IgD-negative memory B cell (primary cell): ENCODE measurements at regions not wholly inside any gene's neighbourhood (a gene's known extent, or its start where the extent isn't known, plus 50 kb on each side); places are given as distances from the start of the nearest gene placed in this dataset.
A peak's percentile ranks its signal among the peaks of the same experiment; 100 is the strongest.

Experiments used
- H3K27ac Mint-ChIP-seq, 3 donors: one replicate each; pipeline ENCODE4 v1.8.0; 2020 to 2022; ENCODE audit warnings: mild to moderate bottlenecking in 3 of 3, mixed read lengths in 3 of 3, moderate library complexity in 1 of 3
- H3K27me3 Mint-ChIP-seq: one replicate; pipeline ENCODE4 v1.8.0; 2021; ENCODE audit warnings: mixed read lengths
- H3K36me3 Mint-ChIP-seq: one replicate; pipeline ENCODE4 v1.8.0; 2020; ENCODE audit warnings: mild to moderate bottlenecking, mixed read lengths
- H3K4me1 Mint-ChIP-seq, 3 donors: one replicate each; pipeline ENCODE4 v1.8.0; 2020 to 2022; ENCODE audit warnings: mixed read lengths in 3 of 3, mild to moderate bottlenecking in 1 of 3
- H3K4me3 Mint-ChIP-seq, 4 donors: one replicate each; pipeline ENCODE4 v1.8.0; 2020 to 2022; ENCODE audit warnings: mild to moderate bottlenecking in 4 of 4, mixed read lengths in 4 of 4, moderate library complexity in 3 of 4
- H3K9me3 Mint-ChIP-seq, 3 donors: one replicate each; pipeline ENCODE4 v1.8.0; 2020 to 2021; ENCODE audit warnings: mixed read lengths in 3 of 3, mild to moderate bottlenecking in 1 of 3

DNA sequence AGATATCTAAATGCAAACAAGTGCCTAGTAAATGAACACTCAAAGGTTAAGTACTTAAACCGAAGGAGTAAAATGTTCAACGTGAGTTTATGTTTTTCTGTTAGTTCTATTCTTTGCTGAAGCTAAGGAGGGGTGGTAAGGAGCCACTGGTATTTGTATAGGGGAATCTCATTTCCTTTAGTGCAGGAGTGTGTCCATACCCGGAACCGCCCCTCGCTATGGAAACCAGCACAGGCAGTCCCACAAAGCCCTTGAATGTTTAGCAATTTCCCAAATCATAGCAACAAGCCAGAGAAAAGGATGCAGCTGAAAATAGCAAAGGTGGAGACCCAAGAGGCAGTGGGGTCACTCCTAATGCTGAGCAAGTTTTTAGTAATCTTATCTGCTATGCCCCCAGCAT is 78.8 kb upstream of the STK32A start:
- Mint-ChIP-seq H3K27ac (no peak overlapping the region), H3K27me3 (no peaks in the 10 kb centered on the region), H3K4me1 (no peaks in the 10 kb centered on the region), H3K9me3 (peaks cover 0 to 2% (median 0%) of the 10 kb centered on the region in 3 donors), H3K36me3 (no peaks in the 10 kb centered on the region), H3K4me3 (no peak overlapping the region)

- no peaks in the 10 kb centered on the region for H3K4me1 Mint-ChIP-seq
- H3K9me3 Mint-ChIP-seq: peaks cover 0 to 8% (median 3%) of the 10 kb centered on the region in 3 donors
- no peak overlapping the region for H3K27ac Mint-ChIP-seq
- H3K36me3 Mint-ChIP-seq: no peaks in the 10 kb centered on the region
- no peaks in the 10 kb centered on the region for H3K27me3 Mint-ChIP-seq
- H3K4me3 Mint-ChIP-seq: no peak overlapping the region
These were observed 73.7 kb upstream of the STK32A start for GRCh38 chr5:147160902-147161700.

GRCh38 chr5:147162740-147163139 is 72.1 kb upstream of the STK32A start:
- Mint-ChIP-seq H3K36me3 (no peaks in the 10 kb centered on the region), H3K9me3 (peaks cover 0 to 8% (median 3%) of the 10 kb centered on the region in 3 donors), H3K4me3 (no peak overlapping the region), H3K4me1 (no peaks in the 10 kb centered on the region), H3K27me3 (no peaks in the 10 kb centered on the region), H3K27ac (no peak overlapping the region)

GRCh38 chr5:147167529-147167928 is 67.3 kb upstream of the STK32A start:
- Mint-ChIP-seq H3K27ac (no peak overlapping the region), H3K9me3 (peaks cover 2 to 8% (median 3%) of the 10 kb centered on the region in 3 donors), H3K36me3 (no peaks in the 10 kb centered on the region), H3K4me3 (no peak overlapping the region), H3K4me1 (no peaks in the 10 kb centered on the region), H3K27me3 (no peaks in the 10 kb centered on the region)

DNA sequence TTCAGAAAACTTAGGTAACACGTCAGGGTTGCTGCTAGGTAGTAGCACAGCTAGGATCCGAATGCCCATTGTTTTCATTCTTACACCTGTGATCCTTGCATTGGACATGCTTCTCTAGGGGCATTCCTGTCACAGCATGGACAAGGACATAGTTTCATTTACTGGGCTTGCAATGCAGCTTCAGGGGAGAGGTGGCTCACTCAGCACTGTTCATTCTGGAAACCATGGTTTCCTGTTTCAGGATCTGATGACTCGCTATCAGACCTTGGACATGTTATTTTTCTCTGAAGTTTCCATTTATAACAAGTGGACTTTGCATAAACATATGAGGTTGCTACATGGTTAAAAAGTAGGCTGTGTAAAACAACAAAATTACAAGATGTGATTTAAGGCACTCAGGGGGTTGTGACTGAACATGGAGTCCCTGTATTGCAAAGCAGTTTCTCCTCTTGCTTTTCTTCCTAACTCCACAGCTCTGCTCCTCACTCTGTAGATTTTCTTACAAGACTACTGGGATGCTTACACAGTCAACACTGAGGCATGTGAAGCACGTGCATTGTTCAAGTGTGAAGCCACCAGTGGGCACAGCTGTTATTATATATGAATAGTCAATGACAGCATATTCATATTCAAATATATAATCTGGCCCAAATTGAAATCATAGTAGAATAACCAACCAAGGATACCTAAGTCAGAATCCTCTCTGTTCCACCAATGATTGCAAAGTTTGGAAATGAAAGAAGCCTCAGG is 66.1 kb upstream of the STK32A start:
- H3K27ac Mint-ChIP-seq: no peak overlapping the region
- no peaks in the 10 kb centered on the region for H3K36me3 Mint-ChIP-seq

DNA sequence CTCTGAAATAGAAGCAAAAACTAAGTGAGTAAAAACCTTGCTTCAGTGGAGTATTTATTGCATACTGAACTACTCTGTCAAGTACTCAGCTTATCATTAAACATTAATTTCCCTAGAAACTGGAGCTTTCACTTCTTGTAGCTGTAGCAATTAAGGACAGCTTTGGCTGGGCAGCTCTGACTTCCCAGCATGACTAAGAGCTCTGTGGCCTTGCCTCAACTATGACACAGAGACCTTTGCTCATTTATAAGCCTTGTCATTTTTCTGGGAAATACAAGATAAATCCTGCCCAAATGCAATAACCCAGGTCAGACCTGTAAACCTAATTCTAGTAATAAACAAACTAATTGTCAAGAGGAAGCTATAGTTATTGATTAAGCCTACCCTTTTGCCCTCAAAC is 65.4 kb upstream of the STK32A start:
- no peaks in the 10 kb centered on the region for H3K27me3 Mint-ChIP-seq
- H3K36me3 Mint-ChIP-seq: no peaks in the 10 kb centered on the region
- H3K9me3 Mint-ChIP-seq: peaks cover 0 to 2% (median 1%) of the 10 kb centered on the region in 3 donors
- H3K27ac Mint-ChIP-seq: no peak overlapping the region
- no peak overlapping the region for H3K4me3 Mint-ChIP-seq
- H3K4me1 Mint-ChIP-seq: no peaks in the 10 kb centered on the region

More for the DNA sequence above, 66.1 kb upstream of the STK32A start:
- Mint-ChIP-seq H3K9me3 (peaks cover 2 to 3% (median 3%) of the 10 kb centered on the region in 3 donors), H3K27me3 (no peaks in the 10 kb centered on the region), H3K4me3 (no peak overlapping the region), H3K4me1 (no peaks in the 10 kb centered on the region)

DNA sequence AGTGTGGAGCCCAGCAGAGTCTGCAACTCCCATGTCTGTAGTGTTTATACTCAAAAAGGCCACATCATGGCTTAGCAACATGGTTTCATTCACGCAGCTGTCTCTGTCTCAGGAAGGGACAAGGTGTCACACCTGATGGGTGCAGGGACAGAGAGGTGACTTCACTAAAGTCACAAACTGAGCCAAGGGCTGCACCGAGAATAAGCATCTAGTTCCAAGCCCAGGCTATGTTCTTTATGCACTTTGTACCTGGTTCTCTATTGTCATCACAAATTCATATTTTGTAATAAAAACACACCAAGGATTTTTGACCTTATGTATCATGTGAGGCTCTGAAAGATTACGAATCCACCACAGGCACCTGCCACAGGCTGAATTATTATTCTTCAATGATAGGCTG is 64.9 kb upstream of the STK32A start:
- Mint-ChIP-seq H3K4me1 (peaks cover 0 to 2% (median 0%) of the 10 kb centered on the region in 3 donors), H3K27ac (no peak overlapping the region), H3K9me3 (peaks cover 0 to 3% (median 2%) of the 10 kb centered on the region in 3 donors), H3K36me3 (no peaks in the 10 kb centered on the region), H3K27me3 (no peaks in the 10 kb centered on the region), H3K4me3 (no peak overlapping the region)

DNA sequence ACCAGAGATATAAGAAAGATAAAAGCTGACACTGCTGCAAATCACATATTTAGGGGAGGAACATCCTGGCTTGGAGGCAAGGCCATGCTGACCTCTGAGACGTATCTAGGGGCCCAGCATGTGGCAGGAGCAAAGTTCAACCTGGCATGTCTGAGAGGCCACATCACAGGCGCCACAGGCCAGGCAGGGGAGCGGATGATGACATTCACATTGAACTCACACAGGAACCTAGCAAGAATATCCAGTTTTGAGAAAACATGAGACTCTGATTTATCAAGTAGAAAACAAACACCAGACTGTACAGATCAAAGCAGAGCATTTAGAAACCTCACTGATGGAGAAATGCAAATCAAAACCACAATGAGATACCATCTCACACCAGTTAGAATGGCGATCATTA is 64.2 kb upstream of the STK32A start:
- peaks cover 0 to 3% (median 2%) of the 10 kb centered on the region in 3 donors for H3K9me3 Mint-ChIP-seq
- no peaks in the 10 kb centered on the region for H3K27me3 Mint-ChIP-seq
- H3K4me1 Mint-ChIP-seq: peaks cover 0 to 2% (median 0%) of the 10 kb centered on the region in 3 donors
- H3K4me3 Mint-ChIP-seq: no peak overlapping the region
- H3K27ac Mint-ChIP-seq: no peak overlapping the region
- H3K36me3 Mint-ChIP-seq: no peaks in the 10 kb centered on the region

- H3K9me3 Mint-ChIP-seq: peaks cover 0 to 2% (median 2%) of the 10 kb centered on the region in 3 donors
- no peak overlapping the region for H3K27ac Mint-ChIP-seq
- H3K27me3 Mint-ChIP-seq: no peaks in the 10 kb centered on the region
- H3K4me1 Mint-ChIP-seq: peaks cover 0 to 2% (median 0%) of the 10 kb centered on the region in 3 donors
- H3K4me3 Mint-ChIP-seq: no peak overlapping the region
- no peaks in the 10 kb centered on the region for H3K36me3 Mint-ChIP-seq
These were observed 60.1 kb upstream of the STK32A start for GRCh38 chr5:147174671-147175265.

DNA sequence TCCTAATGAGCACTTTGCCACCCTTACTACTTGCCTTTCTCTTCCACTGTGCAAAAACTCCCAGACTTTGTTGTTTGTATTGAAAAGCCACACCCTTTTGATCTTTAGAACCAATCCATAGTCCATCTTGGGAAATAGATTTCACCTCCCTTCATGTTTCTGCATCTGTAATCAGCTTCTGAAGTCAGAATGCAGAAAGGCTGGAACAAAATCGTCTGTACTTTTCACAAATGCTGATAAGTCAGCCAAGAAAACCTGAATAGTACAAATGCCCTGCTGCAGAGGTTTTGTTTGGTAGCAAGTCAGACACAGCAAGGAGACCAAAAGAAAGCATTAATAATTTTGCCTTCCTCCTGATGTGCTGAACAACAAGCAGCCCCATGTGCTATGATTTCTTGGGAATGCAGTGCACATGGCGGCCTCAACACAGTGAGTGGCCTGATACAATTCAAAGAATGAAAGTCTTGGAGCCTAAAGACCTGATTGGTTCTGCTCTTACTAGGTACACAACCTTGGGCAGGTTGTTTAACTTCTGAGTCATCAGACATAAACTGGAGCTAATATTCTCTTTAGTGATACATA is 59.2 kb upstream of the STK32A start:
- Mint-ChIP-seq H3K36me3 (no peaks in the 10 kb centered on the region), H3K9me3 (peaks cover 0 to 4% (median 2%) of the 10 kb centered on the region in 3 donors), H3K27ac (no peak overlapping the region), H3K4me3 (peak overlapping the region in 1 of 4 donors; percentile 67), H3K27me3 (no peaks in the 10 kb centered on the region), H3K4me1 (peaks cover 0 to 2% (median 0%) of the 10 kb centered on the region in 3 donors)

DNA sequence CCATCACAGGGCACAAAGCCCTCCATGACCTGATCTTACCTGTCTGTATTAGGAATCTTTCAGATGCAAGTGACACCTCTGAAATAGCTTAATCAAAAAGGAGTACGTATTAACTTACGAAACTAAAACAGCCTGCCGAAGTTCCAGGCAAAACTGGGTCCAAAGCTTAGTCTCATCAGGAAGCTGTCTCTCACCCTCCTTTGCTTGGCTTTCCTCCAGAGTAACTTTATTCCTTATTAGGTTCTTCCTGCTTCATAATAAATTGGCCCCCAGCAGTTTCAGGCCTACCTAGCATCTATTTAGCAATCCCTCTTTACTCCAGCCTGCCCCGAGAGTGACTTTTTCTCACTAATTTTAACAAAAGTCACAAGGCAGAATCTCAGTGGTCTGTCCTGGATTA is 58.4 kb upstream of the STK32A start:
- H3K27ac Mint-ChIP-seq: no peak overlapping the region
- H3K9me3 Mint-ChIP-seq: peaks cover 0 to 4% (median 2%) of the 10 kb centered on the region in 3 donors
- peaks cover 0 to 2% (median 0%) of the 10 kb centered on the region in 3 donors for H3K4me1 Mint-ChIP-seq
- no peaks in the 10 kb centered on the region for H3K36me3 Mint-ChIP-seq
- H3K27me3 Mint-ChIP-seq: no peaks in the 10 kb centered on the region
- H3K4me3 Mint-ChIP-seq: no peak overlapping the region

DNA sequence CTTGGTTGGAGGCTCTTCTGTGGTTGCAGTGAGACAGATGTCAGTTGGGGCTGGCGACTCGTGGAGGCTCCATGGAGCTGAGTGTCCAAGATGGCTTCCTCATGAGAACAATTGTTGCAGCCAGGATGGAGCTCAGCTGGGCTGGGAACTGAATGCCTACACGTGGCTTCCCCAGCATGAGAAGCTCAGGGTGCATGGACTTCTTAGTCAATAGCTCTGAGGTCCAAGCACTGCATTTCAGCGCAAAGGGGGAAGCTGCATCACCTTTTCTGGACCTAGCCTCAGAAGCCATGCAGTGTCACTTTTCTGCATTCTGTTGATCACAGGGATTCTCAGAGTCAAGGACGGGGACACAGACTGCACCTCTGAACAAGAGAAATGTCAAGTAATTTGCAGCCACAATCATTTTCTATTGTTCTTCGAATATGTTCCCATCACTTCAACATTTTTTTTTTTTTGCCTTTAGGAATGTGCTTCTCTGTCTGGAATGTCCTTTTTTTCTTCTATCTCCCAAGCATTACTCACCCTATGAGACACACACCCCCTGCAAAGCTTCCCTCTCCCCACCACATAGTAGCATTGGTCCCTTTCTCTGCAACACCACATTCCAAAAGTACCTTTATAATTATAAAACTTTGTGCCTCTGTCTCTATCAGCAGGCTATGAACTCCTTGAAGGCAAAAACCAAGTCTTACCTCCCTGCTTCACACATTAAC is 57.5 kb upstream of the STK32A start:
- H3K9me3 Mint-ChIP-seq: peaks cover 0 to 4% (median 0%) of the 10 kb centered on the region in 3 donors
- peaks cover 0 to 2% (median 0%) of the 10 kb centered on the region in 3 donors for H3K4me1 Mint-ChIP-seq
- H3K4me3 Mint-ChIP-seq: no peak overlapping the region
- H3K27ac Mint-ChIP-seq: no peak overlapping the region
- H3K36me3 Mint-ChIP-seq: no peaks in the 10 kb centered on the region
- no peaks in the 10 kb centered on the region for H3K27me3 Mint-ChIP-seq

- Mint-ChIP-seq H3K9me3 (peaks cover 0 to 2% (median 0%) of the 10 kb centered on the region in 3 donors), H3K27ac (no peak overlapping the region), H3K4me3 (no peak overlapping the region), H3K4me1 (peaks cover 0 to under 1% (median 0%) of the 10 kb centered on the region in 3 donors), H3K27me3 (no peaks in the 10 kb centered on the region), H3K36me3 (no peaks in the 10 kb centered on the region)
These were observed 55.2 kb upstream of the STK32A start for GRCh38 chr5:147179562-147180147.

- H3K4me1 Mint-ChIP-seq: no peaks in the 10 kb centered on the region
- peaks cover 0 to 6% (median 2%) of the 10 kb centered on the region in 3 donors for H3K9me3 Mint-ChIP-seq
- H3K4me3 Mint-ChIP-seq: no peak overlapping the region
- no peaks in the 10 kb centered on the region for H3K27me3 Mint-ChIP-seq
- H3K36me3 Mint-ChIP-seq: no peaks in the 10 kb centered on the region
- H3K27ac Mint-ChIP-seq: no peak overlapping the region
These were observed 54.1 kb upstream of the STK32A start for GRCh38 chr5:147180751-147181150.
